GM23338 (cell line): ENCODE measurements at regions not wholly inside any gene's neighbourhood (a gene's known extent, or its start where the extent isn't known, plus 50 kb on each side); places are given as distances from the start of the nearest gene placed in this dataset.

Experiments
- CREB1 ChIP-seq: fragments of 250-450 bp; sonication (Bioruptor Pico); IDR thresholded peaks from 2 replicates; pipeline ENCODE4 v1.5.0; 2020; ENCODE audit warnings: low read depth, mild to moderate bottlenecking, moderate library complexity
- CTCF ChIP-seq, 2 experiments: fragments of 200-600 bp in 1 of 2; sonication (generic) in 1 of 2; conservative IDR thresholded peaks; 2 replicates each; pipeline versions ENCODE4 v1.5.1 to v1.6.1; 2016 to 2017; ENCODE audit warnings: antibody characterized with exemption in 2 of 2, low read depth in 2 of 2, mild to moderate bottlenecking in 2 of 2, moderate library complexity in 1 of 2
- EZH2 ChIP-seq: fragments of 200-600 bp; sonication (generic); IDR thresholded peaks from one replicate; pipeline ENCODE4 v1.8.0; 2017; ENCODE audit warnings: antibody characterized with exemption, mild to moderate bottlenecking, low read depth; ENCODE audit not compliant: unreplicated experiment
- JUNB ChIP-seq: IDR thresholded peaks from one replicate; pipeline ENCODE4 v1.6.1; 2016; ENCODE audit warnings: antibody characterized with exemption; ENCODE audit not compliant: unreplicated experiment
- POLR2AphosphoS5 ChIP-seq: IDR thresholded peaks from 2 replicates; pipeline ENCODE4 v1.6.1; 2016; ENCODE audit warnings: antibody characterized with exemption, low read depth
- REST ChIP-seq: IDR thresholded peaks from one replicate; pipeline ENCODE4 v1.6.1; 2018; ENCODE audit warnings: antibody characterized with exemption; ENCODE audit not compliant: unreplicated experiment

GRCh38 chr10:44030738-44031137, 354.2 kb downstream of the CXCL12 start:
- TF ChIP-seq CREB1 (no peak), CTCF (conservative IDR thresholded peaks at IDR 0.05; ENCODE audit: low read depth in 2 of 2) (no peak), POLR2AphosphoS5 (no peak), REST (no peak), EZH2 (no peak), JUNB (no peak)
